Neural cell (in vitro differentiated cells): ENCODE measurements at regions not wholly inside any gene's neighbourhood (a gene's known extent, or its start where the extent isn't known, plus 50 kb on each side); places are given as distances from the start of the nearest gene placed in this dataset.

Source experiments
- H2AFZ ChIP-seq: fragments of 200-600, 300-800 bp; sonication (generic), shearing (Covaris generic); 2 replicates; pipeline ENCODE4 v1.6.0; 2014; ENCODE audit warnings: low read depth, mild to moderate bottlenecking, antibody characterized with exemption, low read length, moderate library complexity
- H3F3A ChIP-seq: fragments of 200-600 bp; shearing (Covaris generic); 2 replicates; pipeline ENCODE4 v1.6.1; 2016; ENCODE audit warnings: mild to moderate bottlenecking, moderate library complexity, mixed read lengths, antibody characterized with exemption, low read length; ENCODE audit not compliant: insufficient read depth, poor library complexity, severe bottlenecking
- H3K27ac ChIP-seq: fragments of 200-600, 300-800 bp; sonication (generic), shearing (Covaris generic); 2 replicates; pipeline ENCODE4 v1.5.1; 2014; ENCODE audit warnings: mild to moderate bottlenecking, low read length, moderate library complexity
- H3K27me3 ChIP-seq: fragments of 300-800, 200-600 bp; sonication (generic), shearing (Covaris generic); 2 replicates; pipeline ENCODE4 v1.6.0; 2014; ENCODE audit warnings: mild to moderate bottlenecking, low read depth, low read length, moderate library complexity; ENCODE audit not compliant: insufficient read depth
- H3K36me3 ChIP-seq: fragments of 300-800, 200-600 bp; sonication (generic), shearing (Covaris generic); 2 replicates; pipeline ENCODE4 v1.5.1; 2014; ENCODE audit warnings: mild to moderate bottlenecking, antibody characterized with exemption, low read length, moderate library complexity; ENCODE audit not compliant: insufficient read depth
- H3K4me2 ChIP-seq: fragments of 300-800, 200-600 bp; sonication (generic), shearing (Covaris generic); 2 replicates; pipeline ENCODE4 v1.6.0; 2014; ENCODE audit warnings: mild to moderate bottlenecking, low read length
- H3K4me3 ChIP-seq: fragments of 300-800, 200-600 bp; sonication (generic), shearing (Covaris generic); 2 replicates; pipeline ENCODE4 v1.5.1; 2014; ENCODE audit warnings: mild to moderate bottlenecking, low read length, moderate library complexity
- H3K79me2 ChIP-seq: fragments of 200-600 bp; shearing (Covaris generic); replicated peaks from 2 replicates; pipeline ENCODE4 v1.6.0; 2014; ENCODE audit warnings: mild to moderate bottlenecking, low read length, moderate library complexity; ENCODE audit not compliant: insufficient read depth
- H3K9ac ChIP-seq: fragments of 300-800, 200-600 bp; sonication (generic), shearing (Covaris generic); 2 replicates; pipeline ENCODE4 v1.6.1; 2016; ENCODE audit warnings: mild to moderate bottlenecking, low read length, mixed read lengths
- H3K9me2 ChIP-seq: fragments of 200-600 bp; shearing (Covaris generic); 2 replicates; pipeline ENCODE4 v1.6.1; 2016; ENCODE audit warnings: mild to moderate bottlenecking, low read length, mixed read lengths; ENCODE audit not compliant: insufficient read depth
- H3K9me3 ChIP-seq: fragments of 200-600, 300-800 bp; sonication (generic), shearing (Covaris generic); 2 replicates; pipeline ENCODE4 v1.6.1; 2016; ENCODE audit warnings: mild to moderate bottlenecking, mixed run types, low read length, moderate library complexity, mixed read lengths
- H4K20me1 ChIP-seq: fragments of 200-600 bp; shearing (Covaris generic); 2 replicates; pipeline ENCODE4 v1.6.1; 2016; ENCODE audit warnings: mild to moderate bottlenecking, mixed run types; ENCODE audit not compliant: insufficient read depth
- CTCF ChIP-seq: fragments of 450-650 bp; IDR thresholded peaks from 2 replicates; pipeline ENCODE4 v1.5.1; 2014; ENCODE audit warnings: antibody characterized with exemption, mild to moderate bottlenecking, moderate library complexity; ENCODE audit not compliant: poor library complexity, severe bottlenecking
- EP300 ChIP-seq: fragments of 450-650 bp; conservative IDR thresholded peaks from 2 replicates; pipeline ENCODE4 v1.6.1; 2014; ENCODE audit warnings: antibody characterized with exemption, mild to moderate bottlenecking, moderate library complexity; ENCODE audit not compliant: poor library complexity, severe bottlenecking
- EZH2 ChIP-seq: fragments of 200-600, 300-800 bp; shearing (Covaris generic), sonication (generic); IDR thresholded peaks from 2 replicates; pipeline ENCODE4 v1.6.1; 2014; ENCODE audit warnings: antibody characterized with exemption, low read length, borderline replicate concordance, mild to moderate bottlenecking; ENCODE audit not compliant: insufficient read depth, poor library complexity, severe bottlenecking
- MXI1 ChIP-seq: fragments of 450-650 bp; conservative IDR thresholded peaks from 2 replicates; pipeline ENCODE4 v1.6.1; 2014; ENCODE audit warnings: antibody characterized with exemption, mild to moderate bottlenecking; ENCODE audit not compliant: poor library complexity, severe bottlenecking
- POLR2AphosphoS5 ChIP-seq: IDR thresholded peaks from 2 replicates; pipeline ENCODE4 v1.6.1; 2012
- RAD21 ChIP-seq: fragments of 450-650 bp; conservative IDR thresholded peaks from 2 replicates; pipeline ENCODE4 v1.6.1; 2014; ENCODE audit warnings: antibody characterized with exemption, mild to moderate bottlenecking, moderate library complexity
- REST ChIP-seq: IDR thresholded peaks from 2 replicates; pipeline ENCODE4 v1.6.1; 2012; ENCODE audit warnings: borderline replicate concordance
- SMC3 ChIP-seq: fragments of 450-650 bp; conservative IDR thresholded peaks from 2 replicates; pipeline ENCODE4 v1.6.1; 2014; ENCODE audit warnings: antibody characterized with exemption, mild to moderate bottlenecking, moderate library complexity; ENCODE audit not compliant: poor library complexity
- TAF1 ChIP-seq: IDR thresholded peaks from 2 replicates; pipeline ENCODE4 v1.6.1; 2012; ENCODE audit warnings: low read depth

- TF ChIP-seq RAD21, result no peak
- no peak for TF ChIP-seq CTCF
- no peak for TF ChIP-seq EZH2
- TF ChIP-seq MXI1, result no peak
- no peak for TF ChIP-seq POLR2AphosphoS5
- TF ChIP-seq REST, result no peak
- no peak for TF ChIP-seq EP300
- TF ChIP-seq TAF1, result no peak
- TF ChIP-seq SMC3, result no peak
- no peak overlapping the region for H2AFZ ChIP-seq
- H3K27ac ChIP-seq, result no peak overlapping the region
- no peak overlapping the region for H3K4me2 ChIP-seq
- H3K4me3 ChIP-seq, result no peak overlapping the region
- H3K79me2 ChIP-seq, result no peaks in the 10 kb centered on the region
- no peaks in the 10 kb centered on the region for H4K20me1 ChIP-seq
- no peaks in the 10 kb centered on the region for H3K9me2 ChIP-seq
- no peaks in the 10 kb centered on the region for H3K9me3 ChIP-seq
- no peak overlapping the region for H3K9ac ChIP-seq
- H3F3A ChIP-seq, result no peaks in the 10 kb centered on the region
- H3K27me3 ChIP-seq, result no peaks in the 10 kb centered on the region
- no peaks in the 10 kb centered on the region for H3K36me3 ChIP-seq
These were observed 682.0 kb upstream of the B3GALT2 start for GRCh38 chr1:193868425-193868824.

GRCh38 chr1:193856261-193856660, 669.8 kb upstream of the B3GALT2 start:
- Histone ChIP-seq H3K4me2 (no peak overlapping the region), H3K27ac (no peak overlapping the region), H3K9ac (no peak overlapping the region), H3K9me3 (no peaks in the 10 kb centered on the region), H3K36me3 (no peaks in the 10 kb centered on the region), H3F3A (no peaks in the 10 kb centered on the region), H4K20me1 (no peaks in the 10 kb centered on the region), H3K79me2 (no peaks in the 10 kb centered on the region), H2AFZ (no peak overlapping the region), H3K27me3 (no peaks in the 10 kb centered on the region), H3K9me2 (no peaks in the 10 kb centered on the region), H3K4me3 (no peak overlapping the region)
- TF ChIP-seq TAF1, result no peak
- TF ChIP-seq EP300, result no peak
- no peak for TF ChIP-seq POLR2AphosphoS5

GRCh38 chr1:193850745-193851144, 664.3 kb upstream of the B3GALT2 start:
- Histone ChIP-seq H4K20me1 (no peaks in the 10 kb centered on the region), H3K4me2 (no peak overlapping the region), H3K27ac (no peak overlapping the region), H3K9me2 (no peaks in the 10 kb centered on the region), H3K9ac (no peak overlapping the region), H3K9me3 (no peaks in the 10 kb centered on the region), H2AFZ (no peak overlapping the region), H3K36me3 (no peaks in the 10 kb centered on the region), H3K79me2 (no peaks in the 10 kb centered on the region), H3K27me3 (no peaks in the 10 kb centered on the region), H3K4me3 (no peak overlapping the region), H3F3A (no peaks in the 10 kb centered on the region)
- TF ChIP-seq CTCF (no peak), EZH2 (no peak), EP300 (no peak), POLR2AphosphoS5 (no peak), MXI1 (no peak), REST (no peak), RAD21 (no peak), SMC3 (no peak), TAF1 (no peak)
